ENCODE measurements at regions not wholly inside any gene's neighbourhood (a gene's known extent, or its start where the extent isn't known, plus 50 kb on each side); places are given as distances from the start of the nearest gene placed in this dataset.
"Not testable (repeated sequence)": the region's sequence is repeated elsewhere in the genome, so short reads cannot be mapped to it uniquely, and the experiment has no call there.

GRCh38 chr2:39991298-39991697 is 212.2 kb upstream of the THUMPD2 start:
- H3K4me3 Mint-ChIP-seq: no peak overlapping the region
- peaks cover 10% of the 10 kb centered on the region for H3K4me1 Mint-ChIP-seq (ENCODE audit: low read depth)
- no peaks in the 10 kb centered on the region for H3K36me3 Mint-ChIP-seq (ENCODE audit: low read depth)
- no peak overlapping the region for H3K27ac Mint-ChIP-seq
- DNase-seq (ENCODE audit: low spot score): no peak
- intact Hi-C loops (cut with micrococcal nuclease): no loop called here
- H3K9me3 Mint-ChIP-seq: no peaks in the 10 kb centered on the region
- H3K27me3 Mint-ChIP-seq (ENCODE audit: insufficient read depth): peaks cover 1% of the 10 kb centered on the region

DNA sequence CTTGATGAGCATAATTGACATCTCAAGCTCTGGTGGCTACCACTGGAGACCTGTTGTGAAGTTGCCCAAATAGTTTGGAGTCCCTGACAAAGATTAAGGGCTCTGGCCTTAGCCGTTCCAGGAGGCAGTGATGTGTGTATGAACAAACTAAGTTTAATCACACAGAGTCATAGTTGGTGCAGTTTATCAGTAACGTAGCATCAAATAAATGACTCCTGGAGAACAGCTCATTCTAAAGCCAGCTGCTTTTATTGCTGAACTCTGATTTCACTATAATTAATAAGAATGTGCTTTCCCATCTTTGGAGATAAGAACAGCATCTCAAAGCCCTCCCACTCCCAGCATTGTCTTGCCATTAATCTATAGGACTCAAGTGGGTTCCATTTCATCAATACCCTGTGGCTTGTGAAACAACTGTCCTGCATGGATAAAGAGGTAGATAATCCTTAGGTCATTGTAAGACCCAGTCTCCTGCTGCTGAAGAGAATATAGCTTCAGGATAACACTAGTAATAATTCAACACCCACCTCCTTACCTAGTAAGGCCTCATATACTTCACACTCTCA is 211.4 kb upstream of the THUMPD2 start:
- intact Hi-C loops (cut with micrococcal nuclease): no loop called here

DNA sequence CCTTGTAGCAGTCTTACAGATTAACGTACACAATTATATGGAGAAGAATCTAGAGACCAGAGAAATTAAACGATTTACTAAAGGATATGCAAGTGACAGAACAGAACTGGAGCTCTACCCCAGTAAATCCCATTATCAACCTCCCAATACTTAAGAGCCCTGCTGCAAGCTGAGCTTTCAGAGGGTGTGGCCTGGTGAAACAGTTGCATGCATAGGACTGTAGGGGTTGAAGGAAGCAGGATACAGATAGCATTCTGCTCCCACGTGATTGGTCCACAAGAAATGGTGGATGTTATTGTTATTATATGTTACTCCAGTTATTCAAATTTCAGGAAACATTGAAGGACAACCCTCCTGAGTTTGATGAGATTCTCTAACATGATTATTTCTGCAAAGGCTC is 210.8 kb upstream of the THUMPD2 start:
- H3K36me3 Mint-ChIP-seq (ENCODE audit: low read depth): peaks cover 4% of the 10 kb centered on the region
- peaks cover 1% of the 10 kb centered on the region for H3K27me3 Mint-ChIP-seq (ENCODE audit: insufficient read depth)
- no peak overlapping the region for H3K27ac Mint-ChIP-seq
- H3K4me3 Mint-ChIP-seq: no peak overlapping the region
- no peak for DNase-seq (ENCODE audit: low spot score)
- intact Hi-C loops (cut with micrococcal nuclease): no loop called here
- H3K4me1 Mint-ChIP-seq (ENCODE audit: low read depth): no peaks in the 10 kb centered on the region
- H3K9me3 Mint-ChIP-seq: peaks cover 4% of the 10 kb centered on the region

More for the DNA sequence above, 211.4 kb upstream of the THUMPD2 start:
- H3K27me3 Mint-ChIP-seq (ENCODE audit: insufficient read depth): peaks cover 1% of the 10 kb centered on the region
- H3K36me3 Mint-ChIP-seq (ENCODE audit: low read depth): peaks cover 4% of the 10 kb centered on the region
- H3K9me3 Mint-ChIP-seq: peaks cover 4% of the 10 kb centered on the region
- H3K27ac Mint-ChIP-seq: no peak overlapping the region
- peaks cover under 1% of the 10 kb centered on the region for H3K4me1 Mint-ChIP-seq (ENCODE audit: low read depth)
- no peak for DNase-seq (ENCODE audit: low spot score)
- H3K4me3 Mint-ChIP-seq: no peak overlapping the region

DNA sequence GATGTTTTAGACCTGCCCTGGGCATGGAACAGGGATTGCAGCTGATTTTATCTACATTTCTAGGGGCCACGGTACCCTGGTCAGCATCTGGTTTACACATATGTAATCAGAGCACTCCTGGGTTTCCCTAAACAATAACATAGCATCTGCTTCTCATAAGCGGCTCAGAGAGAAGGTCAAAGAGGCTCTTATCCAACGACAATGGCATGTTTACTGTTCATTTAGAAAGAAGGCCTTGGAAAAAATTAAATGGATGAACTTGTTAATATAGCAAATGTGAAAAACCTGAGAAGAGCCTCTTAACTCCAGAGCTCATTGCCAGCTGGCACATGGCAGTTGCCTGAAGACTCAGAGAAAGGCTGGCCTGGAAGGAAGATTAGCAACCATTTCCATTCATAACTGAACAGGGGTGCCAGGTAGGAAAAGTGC is 202.8 kb upstream of the THUMPD2 start:
- intact Hi-C loops (cut with micrococcal nuclease): no loop called here
- H3K9me3 Mint-ChIP-seq: peaks cover 4% of the 10 kb centered on the region
- no peaks in the 10 kb centered on the region for H3K4me1 Mint-ChIP-seq (ENCODE audit: low read depth)
- no peak overlapping the region for H3K4me3 Mint-ChIP-seq
- DNase-seq (ENCODE audit: low spot score): no peak
- no peak overlapping the region for H3K27ac Mint-ChIP-seq
- peaks cover 4% of the 10 kb centered on the region for H3K36me3 Mint-ChIP-seq (ENCODE audit: low read depth)
- H3K27me3 Mint-ChIP-seq (ENCODE audit: insufficient read depth): no peaks in the 10 kb centered on the region

- Mint-ChIP-seq H3K27ac (no peak overlapping the region), H3K9me3 (peaks cover 15% of the 10 kb centered on the region), H3K4me3 (no peak overlapping the region), H3K4me1 (ENCODE audit: low read depth) (no peaks in the 10 kb centered on the region), H3K27me3 (ENCODE audit: insufficient read depth) (no peaks in the 10 kb centered on the region), H3K36me3 (ENCODE audit: low read depth) (peaks cover 2% of the 10 kb centered on the region)
- intact Hi-C loops (cut with micrococcal nuclease): no loop called here
- DNase-seq (ENCODE audit: low spot score): no peak
Observed at GRCh38 chr2:39975476-39976020, 196.5 kb upstream of the THUMPD2 start.

DNA sequence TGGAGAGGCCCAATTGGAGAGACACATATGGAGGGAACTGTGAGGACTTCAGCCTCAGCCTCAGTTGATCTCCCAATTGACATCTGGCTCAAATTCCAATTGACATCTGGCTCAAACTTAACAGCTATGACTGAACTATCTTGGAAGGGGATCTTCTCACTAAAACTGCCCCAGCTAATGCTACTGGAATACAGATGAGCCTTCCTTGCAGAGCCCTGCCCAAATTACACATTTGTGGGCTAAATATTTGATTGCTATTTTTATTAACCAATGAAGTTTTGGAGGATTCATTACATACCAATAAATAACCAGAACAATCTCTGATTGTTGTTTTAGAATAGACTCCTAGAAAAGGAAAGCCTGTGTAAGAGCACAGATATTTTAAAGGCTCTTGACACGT is 189.0 kb upstream of the THUMPD2 start:
- Mint-ChIP-seq H3K4me3 (no peak overlapping the region), H3K9me3 (peaks cover 32% of the 10 kb centered on the region), H3K27me3 (ENCODE audit: insufficient read depth) (peaks cover 1% of the 10 kb centered on the region), H3K4me1 (ENCODE audit: low read depth) (no peaks in the 10 kb centered on the region), H3K27ac (no peak overlapping the region), H3K36me3 (ENCODE audit: low read depth) (peaks cover 2% of the 10 kb centered on the region)
- intact Hi-C loops (cut with micrococcal nuclease): no loop called here
- DNase-seq (ENCODE audit: low spot score): no peak

DNA sequence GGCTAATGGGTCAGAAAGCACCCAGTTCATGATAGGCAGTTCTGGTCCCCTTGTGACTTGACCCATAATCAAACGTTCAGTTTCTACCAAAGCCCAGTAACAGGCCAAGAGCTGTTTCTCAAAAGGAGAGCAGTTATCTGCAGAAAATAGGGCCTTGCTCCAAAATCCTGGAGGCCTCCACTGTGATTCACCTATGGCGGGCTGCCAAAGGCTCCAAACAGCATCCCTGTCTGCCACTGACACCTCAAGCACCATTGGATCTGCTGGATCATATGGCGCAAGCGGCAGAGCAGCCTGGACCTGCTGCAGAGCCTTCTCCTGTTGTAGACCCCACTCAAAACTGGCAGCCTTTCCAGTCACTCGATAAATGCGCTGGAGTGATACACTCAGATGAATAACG is 181.6 kb upstream of the THUMPD2 start:
- H3K4me1 Mint-ChIP-seq (ENCODE audit: low read depth); H3K4me3 Mint-ChIP-seq; H3K9me3 Mint-ChIP-seq; H3K36me3 Mint-ChIP-seq (ENCODE audit: low read depth); H3K27ac Mint-ChIP-seq; DNase-seq (ENCODE audit: low spot score); H3K27me3 Mint-ChIP-seq (ENCODE audit: insufficient read depth); intact Hi-C loops (cut with micrococcal nuclease): not testable (repeated sequence)

GRCh38 chr2:39954346-39954745 is 175.3 kb upstream of the THUMPD2 start:
- Mint-ChIP-seq H3K4me3 (no peak overlapping the region), H3K9me3 (peaks cover 2% of the 10 kb centered on the region), H3K27ac (no peak overlapping the region), H3K4me1 (ENCODE audit: low read depth) (peaks cover 8% of the 10 kb centered on the region), H3K27me3 (ENCODE audit: insufficient read depth) (no peaks in the 10 kb centered on the region), H3K36me3 (ENCODE audit: low read depth) (no peaks in the 10 kb centered on the region)
- DNase-seq (ENCODE audit: low spot score): no peak
- intact Hi-C loops (cut with micrococcal nuclease): no loop called here

DNA sequence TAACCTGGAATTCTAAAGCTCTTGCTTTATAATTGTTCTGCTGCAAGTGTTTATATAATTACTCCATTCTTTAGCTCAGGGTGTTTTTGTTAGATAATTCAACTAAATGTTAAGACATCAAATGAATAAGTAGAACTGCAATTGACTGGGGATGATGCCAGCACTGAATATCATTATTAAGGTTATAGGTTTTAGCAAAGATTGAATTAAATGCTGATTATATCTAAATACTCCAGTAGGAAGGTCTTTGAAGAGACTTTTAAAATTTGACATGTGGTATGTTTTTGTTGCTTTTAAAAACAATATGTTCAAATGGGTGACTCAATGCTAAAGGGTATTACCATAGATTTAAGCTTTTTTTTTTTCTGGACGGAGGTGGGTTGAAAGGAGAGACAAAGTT is 170.1 kb upstream of the THUMPD2 start:
- Mint-ChIP-seq H3K4me3 (no peak overlapping the region), H3K27ac (no peak overlapping the region), H3K9me3 (no peaks in the 10 kb centered on the region), H3K4me1 (ENCODE audit: low read depth) (peaks cover 29% of the 10 kb centered on the region), H3K36me3 (ENCODE audit: low read depth) (no peaks in the 10 kb centered on the region), H3K27me3 (ENCODE audit: insufficient read depth) (no peaks in the 10 kb centered on the region)
- intact Hi-C loops (cut with micrococcal nuclease): loop anchor here (2.0 to 5.0 kb wide), 3 partner anchors 84 to 822 kb away; no protein-coding TSS in a partner anchor
- no peak for DNase-seq (ENCODE audit: low spot score)

DNA sequence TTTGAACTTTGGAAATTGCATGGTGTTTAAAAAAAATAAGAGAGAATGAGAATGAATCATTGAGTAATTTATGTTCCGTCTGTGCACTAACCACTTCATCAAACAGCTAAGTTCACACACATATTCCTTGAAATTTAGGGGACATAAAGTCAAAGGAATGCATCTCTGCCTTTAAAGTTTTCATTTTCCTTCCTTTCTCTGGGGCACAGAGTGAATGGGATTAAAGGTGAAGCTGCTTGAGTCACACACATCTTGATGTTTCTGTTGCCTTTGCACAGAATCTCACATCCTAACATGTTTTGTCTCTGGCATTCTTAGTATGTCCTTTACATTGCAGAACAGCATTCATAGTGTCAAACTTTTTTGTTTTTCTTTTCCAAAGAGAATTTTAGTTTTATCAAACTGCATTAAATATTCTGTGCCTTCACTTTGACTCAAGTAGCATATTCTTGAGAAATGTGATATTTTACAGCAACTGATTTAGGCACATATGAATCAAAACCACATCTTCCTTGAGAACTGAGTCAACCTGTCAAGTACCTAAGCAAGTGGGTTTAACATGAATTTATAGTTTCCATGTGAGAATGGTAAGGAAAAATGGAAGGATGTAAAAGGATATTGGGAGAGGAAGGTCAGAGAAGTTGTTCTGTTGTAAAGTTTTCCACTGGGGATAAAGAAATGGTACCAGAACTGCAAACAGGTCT is 169.1 kb upstream of the THUMPD2 start:
- H3K27ac Mint-ChIP-seq: peak overlapping the region; percentile 81

GRCh38 chr2:39947294-39948015 is 168.4 kb upstream of the THUMPD2 start:
- intact Hi-C loops (cut with micrococcal nuclease): loop anchor here (1.0 to 5.0 kb wide), 6 partner anchors 8 to 820 kb away; no protein-coding TSS in a partner anchor
- no peaks in the 10 kb centered on the region for H3K27me3 Mint-ChIP-seq (ENCODE audit: insufficient read depth)
- H3K9me3 Mint-ChIP-seq: peaks cover 4% of the 10 kb centered on the region
- H3K36me3 Mint-ChIP-seq (ENCODE audit: low read depth): no peaks in the 10 kb centered on the region
- no peak for DNase-seq (ENCODE audit: low spot score)
- peak overlapping the region; percentile 81 for H3K27ac Mint-ChIP-seq
- peaks cover 29% of the 10 kb centered on the region for H3K4me1 Mint-ChIP-seq (ENCODE audit: low read depth)
- H3K4me3 Mint-ChIP-seq: no peak overlapping the region

More for the DNA sequence above, 169.1 kb upstream of the THUMPD2 start:
- intact Hi-C loops (cut with micrococcal nuclease): loop anchor here (2.0 to 5.0 kb wide), 3 partner anchors 85 to 821 kb away; no protein-coding TSS in a partner anchor
- Mint-ChIP-seq H3K36me3 (ENCODE audit: low read depth) (no peaks in the 10 kb centered on the region), H3K27me3 (ENCODE audit: insufficient read depth) (no peaks in the 10 kb centered on the region), H3K4me3 (no peak overlapping the region), H3K4me1 (ENCODE audit: low read depth) (peaks cover 29% of the 10 kb centered on the region), H3K9me3 (peaks cover 2% of the 10 kb centered on the region)
- no peak for DNase-seq (ENCODE audit: low spot score)

DNA sequence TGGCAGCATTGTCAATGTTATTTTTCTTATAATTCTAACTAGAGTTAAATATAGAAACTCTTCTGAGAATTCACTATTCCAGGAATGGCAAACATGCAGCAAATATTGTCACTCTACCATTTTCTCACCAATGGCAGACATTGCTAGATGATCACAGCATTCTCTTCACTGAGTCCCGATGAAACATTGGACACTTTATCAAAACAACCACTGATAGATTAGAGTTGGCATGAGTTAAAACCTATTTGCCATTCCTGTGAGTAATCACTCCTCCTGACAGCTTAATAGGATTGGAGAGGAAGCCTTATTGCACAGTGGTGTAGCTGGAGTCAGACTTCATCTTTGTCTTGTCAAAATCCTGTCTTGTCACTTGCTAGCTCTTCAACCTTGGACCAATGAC is 163.9 kb upstream of the THUMPD2 start:
- intact Hi-C loops (cut with micrococcal nuclease): no loop called here
- Mint-ChIP-seq H3K9me3 (peaks cover 10% of the 10 kb centered on the region), H3K27ac (no peak overlapping the region), H3K4me1 (ENCODE audit: low read depth) (peaks cover 37% of the 10 kb centered on the region), H3K27me3 (ENCODE audit: insufficient read depth) (no peaks in the 10 kb centered on the region), H3K36me3 (ENCODE audit: low read depth) (no peaks in the 10 kb centered on the region), H3K4me3 (no peak overlapping the region)
- DNase-seq (ENCODE audit: low spot score): no peak
